Suprapubic skin (tissue), 4 donors: ENCODE measurements at regions not wholly inside any gene's neighbourhood (a gene's known extent, or its start where the extent isn't known, plus 50 kb on each side); places are given as distances from the start of the nearest gene placed in this dataset.

ENCODE experiments used
- CTCF ChIP-seq, 2 donors: fragments of 200-600 bp in 1 of 2; fragments of 450-650 bp in 1 of 2; sonication (generic) in 1 of 2; IDR thresholded peaks; one replicate each; pipeline ENCODE4 v1.5.1; 2016 to 2019; ENCODE audit warnings: antibody characterized with exemption in 2 of 2, mild to moderate bottlenecking in 1 of 2, moderate library complexity in 1 of 2
- EP300 ChIP-seq: sonication (generic); formaldehyde crosslinking; IDR thresholded peaks from one replicate; pipeline ENCODE4 v1.6.1; 2017; ENCODE audit warnings: antibody characterized with exemption
- POLR2A ChIP-seq, 2 donors: fragments of 450-650 bp; IDR thresholded peaks; one replicate each; pipeline ENCODE4 v1.6.1; 2017; ENCODE audit warnings: antibody characterized with exemption in 2 of 2, mild to moderate bottlenecking in 2 of 2, moderate library complexity in 2 of 2
- POLR2AphosphoS5 ChIP-seq, 3 donors: sonication (generic); formaldehyde crosslinking; IDR thresholded peaks; one replicate each; pipeline ENCODE4 v1.6.1; 2017; ENCODE audit warnings: antibody characterized with exemption in 3 of 3

GRCh38 chr11:29190313-29190712 lies 826.5 kb downstream of the KCNA4 start:
- no peak for TF ChIP-seq EP300
- TF ChIP-seq CTCF (IDR thresholded peaks at IDR 0.05), result no peak
- TF ChIP-seq POLR2A (IDR thresholded peaks at IDR 0.05), result no peak
- no peak for TF ChIP-seq POLR2AphosphoS5 (IDR thresholded peaks at IDR 0.05)
